HG02970 (cell line): ENCODE measurements at regions not wholly inside any gene's neighbourhood (a gene's known extent, or its start where the extent isn't known, plus 50 kb on each side); places are given as distances from the start of the nearest gene placed in this dataset.

Source experiments
- ATAC-seq: cut with Tn5 transposase; IDR thresholded peaks from one replicate; pipeline ENCODE4 v1.9.1; 2021; ENCODE audit warnings: mild to moderate bottlenecking, moderate library complexity, moderate number of reproducible peaks; ENCODE audit not compliant: unreplicated experiment, low FRiP score

DNA sequence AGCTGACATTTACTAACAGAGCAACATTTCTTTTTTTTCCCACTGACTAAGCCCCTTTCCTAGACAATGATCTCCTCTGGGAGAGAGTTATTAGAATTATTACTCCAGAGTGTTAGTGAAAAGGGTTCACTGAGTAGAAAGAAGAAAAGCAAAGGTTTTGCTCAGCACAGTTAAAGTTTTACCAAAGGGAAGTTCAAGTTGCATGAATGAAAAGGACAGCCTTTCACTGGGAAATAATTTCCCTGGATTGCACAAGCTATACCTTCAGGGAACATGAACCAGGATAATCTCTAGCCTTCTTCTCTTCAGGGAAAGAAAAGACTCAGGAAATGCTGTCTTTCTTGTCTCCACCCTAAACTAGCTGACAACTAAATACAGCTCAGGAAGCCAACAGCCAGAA lies 71.4 kb upstream of the ESRRG start:
- no peak for ATAC-seq

DNA sequence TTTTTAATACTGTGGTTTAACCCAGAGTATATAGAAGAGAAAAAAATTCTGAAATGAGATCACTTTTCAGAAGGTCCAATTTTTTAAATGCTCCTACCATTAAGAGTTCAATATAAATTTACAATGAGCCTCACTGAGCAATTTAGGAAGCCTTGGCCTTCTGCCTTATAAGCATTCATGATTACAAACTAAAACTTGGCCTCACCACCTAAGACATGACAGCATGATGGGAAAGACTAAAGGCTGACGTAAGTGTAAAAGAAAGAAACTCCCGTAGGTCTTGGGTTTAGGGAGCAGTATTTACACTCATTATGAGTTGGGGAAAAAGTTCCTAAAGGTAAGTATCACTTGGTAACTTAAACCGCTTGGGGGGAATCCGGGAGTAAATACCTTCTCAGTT lies 70.7 kb upstream of the ESRRG start:
- ATAC-seq: no peak

DNA sequence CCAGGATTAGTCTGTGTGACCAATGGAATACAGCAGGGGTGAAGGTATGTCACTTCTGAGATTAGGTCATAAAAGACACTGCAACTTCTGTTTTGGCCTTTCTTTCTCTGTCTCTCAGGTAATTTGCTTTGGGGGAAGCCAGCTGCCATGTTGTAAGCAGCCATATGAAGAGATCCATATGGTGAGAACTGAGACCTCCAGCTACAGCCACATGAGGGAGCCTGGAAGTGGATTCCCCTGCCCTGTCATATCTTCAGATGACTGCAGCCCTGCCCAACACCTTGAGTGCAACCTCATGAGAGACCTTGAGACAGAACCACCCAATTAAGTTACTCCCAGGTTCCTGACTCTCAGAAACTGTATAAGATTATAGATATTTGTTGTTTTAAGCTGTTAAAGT lies 70.1 kb upstream of the ESRRG start:
- no peak for ATAC-seq

DNA sequence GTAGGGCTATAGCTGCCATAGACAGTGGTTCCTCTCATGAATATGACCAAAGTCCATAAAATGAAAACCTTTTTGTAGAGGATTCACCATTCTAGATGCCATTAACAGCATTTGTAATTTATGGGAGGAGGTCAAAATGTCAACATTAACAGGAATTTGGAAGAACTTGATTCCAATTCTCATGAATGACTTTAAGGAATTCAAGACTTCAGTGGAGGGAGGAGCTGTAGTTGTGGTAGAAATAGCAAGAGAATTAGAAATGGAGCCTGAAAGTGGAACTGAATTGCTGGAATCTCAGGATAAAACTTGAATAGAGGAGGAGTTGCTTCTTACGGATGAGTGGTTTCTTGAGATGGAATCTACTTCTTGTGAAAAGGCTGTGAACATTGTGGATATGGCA lies 65.4 kb upstream of the ESRRG start:
- ATAC-seq: no peak

DNA sequence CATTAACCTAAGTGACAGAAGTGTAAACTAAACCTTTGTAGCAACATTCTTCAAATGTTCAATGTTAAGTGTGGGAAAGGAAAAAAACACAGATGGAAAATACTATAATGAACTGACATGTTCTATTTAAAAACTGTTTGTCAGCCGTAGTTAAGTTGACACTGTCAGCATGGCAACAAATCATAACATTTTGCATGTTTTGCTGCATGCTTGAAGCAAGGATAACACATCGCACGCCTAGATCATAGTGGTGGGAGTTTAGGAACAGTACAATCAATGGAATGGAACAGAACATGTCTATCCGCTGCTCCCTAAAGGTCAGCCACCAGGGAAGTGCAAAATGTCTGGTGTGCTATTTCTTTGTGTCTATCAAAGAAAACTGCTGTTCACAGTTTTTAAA lies 62.5 kb upstream of the ESRRG start:
- no peak for ATAC-seq

DNA sequence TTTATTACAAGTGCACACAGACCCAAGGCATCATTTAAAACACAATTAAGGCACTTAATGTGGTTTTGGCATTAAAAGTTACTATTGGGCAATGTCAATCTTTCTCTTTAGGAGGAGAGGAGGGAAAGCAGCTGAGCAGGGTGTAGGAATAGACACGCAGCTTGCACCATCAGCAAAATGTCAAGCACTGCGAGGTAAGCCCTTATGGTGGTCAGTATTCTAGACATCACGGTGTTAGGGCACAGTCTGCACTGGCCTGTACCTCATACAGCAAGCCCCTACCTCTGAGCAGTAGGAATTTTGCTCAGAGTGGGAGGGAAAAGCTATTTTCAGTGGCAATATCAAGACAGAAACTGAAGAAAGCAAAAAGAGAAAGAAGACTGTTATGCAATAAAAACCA lies 62.0 kb upstream of the ESRRG start:
- no peak for ATAC-seq

DNA sequence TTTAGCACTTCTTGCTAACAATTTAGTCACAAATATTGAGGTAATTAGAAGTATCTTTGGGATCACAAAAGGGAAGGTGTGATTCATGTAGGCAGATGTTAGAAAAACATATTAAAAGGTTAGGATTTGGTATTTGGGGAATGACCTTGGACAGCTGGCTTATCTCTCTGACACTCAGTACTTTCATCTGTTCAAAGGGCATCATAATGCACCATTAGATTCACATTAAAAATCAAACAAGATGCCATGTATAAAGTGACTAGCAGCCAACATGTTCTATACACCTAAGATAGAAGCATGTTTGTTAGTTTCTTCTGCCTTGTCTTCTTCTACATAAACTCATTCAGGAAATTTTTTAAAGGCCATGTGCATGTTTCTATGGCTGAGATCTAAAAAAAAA lies 56.5 kb upstream of the ESRRG start:
- no peak for ATAC-seq

DNA sequence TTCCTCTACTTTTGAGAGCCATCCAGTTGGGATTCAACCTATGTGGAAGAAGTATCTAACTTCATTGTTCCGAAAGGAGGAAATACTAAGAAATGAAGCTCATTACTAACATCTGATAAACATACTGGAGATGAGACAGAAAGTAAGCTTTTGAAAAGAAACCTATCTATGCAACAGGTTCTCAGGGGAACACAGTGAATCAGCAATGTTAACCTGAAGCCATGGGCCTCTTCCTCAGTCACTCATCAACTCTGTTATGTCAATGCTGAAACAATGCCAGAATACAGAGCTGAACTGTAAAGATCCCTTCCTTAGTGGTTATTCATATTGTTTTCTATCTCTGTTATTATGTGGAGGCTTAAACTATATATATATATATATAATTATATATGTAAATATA lies 55.5 kb upstream of the ESRRG start:
- ATAC-seq: no peak

DNA sequence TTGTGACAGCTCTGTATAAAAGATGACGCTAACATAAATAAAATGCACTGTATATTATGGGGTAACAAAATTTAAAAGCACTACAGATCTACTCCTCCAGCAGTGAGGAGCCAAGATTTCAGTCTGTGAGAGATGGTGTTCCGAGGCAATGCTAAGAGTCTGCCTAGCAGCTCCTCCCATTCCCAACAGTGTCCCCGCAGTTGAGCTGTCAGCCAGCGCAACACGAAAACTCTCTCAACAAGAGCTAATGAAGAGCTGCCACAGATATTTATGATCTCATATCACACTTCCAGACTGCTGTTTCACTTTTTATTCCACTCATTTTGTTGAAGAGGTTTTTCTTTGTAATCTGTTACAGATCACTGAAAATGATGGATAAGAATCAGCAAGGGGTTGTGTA lies 53.9 kb upstream of the ESRRG start:
- ATAC-seq: no peak
